HepG2 (cell line): ENCODE measurements at regions not wholly inside any gene's neighbourhood (a gene's known extent, or its start where the extent isn't known, plus 50 kb on each side); places are given as distances from the start of the nearest gene placed in this dataset.

ENCODE experiments used
- ATAC-seq: fragments of 200-7000 bp; cut with Tn5 transposase; 3 replicates; pipeline ENCODE4 v1.9.1; 2020; ENCODE audit warnings: mild to moderate bottlenecking, moderate library complexity
- BruUV-seq: library from RNA; stranded (reverse); fragments of 400-500 nt; replicated peaks from 2 replicates; lab custom pipeline; 2021; lab: Mats Ljungman, UMichigan
- CTCF ChIA-PET: fragments of 300-600 bp; formaldehyde crosslinking; extraction: SDS; loops from one replicate; lab custom pipeline; 2021; ENCODE audit warnings: low total read pairs, inconsistent platforms, low intra/inter-chr PET ratio; lab: Yijun Ruan, JAX
- POLR2A ChIA-PET: fragments of 350-600 bp; sonication (Branson Sonifier 250); formaldehyde crosslinking; loops from one replicate; lab custom pipeline; 2020; ENCODE audit warnings: antibody characterized with exemption, inconsistent platforms; lab: Yijun Ruan, JAX
- DNase-seq: peaks from one replicate; pipeline ENCODE4 v3.0.0-alpha.2; 2015; ENCODE audit warnings: low spot score
- FAIRE-seq: peaks from 3 replicates; lab custom pipeline; 2011; peaks lifted over from hg19 to GRCh38; lab: Jason Lieb, UNC
- H2AFZ ChIP-seq: one replicate; pipeline ENCODE4 v1.6.1; 2011; ENCODE audit warnings: low read length, inconsistent platforms
- H3K27ac ChIP-seq: fragments of 300-600 bp; 3 replicates; pipeline ENCODE4 v1.8.0; 2011; ENCODE audit warnings: mixed run types, mild to moderate bottlenecking, mixed read lengths, low read length, inconsistent platforms; ENCODE audit not compliant: insufficient read depth; ENCODE audit errors: extremely low read length
- H3K27me3 ChIP-seq, 2 experiments: fragments of 200-600 bp in 1 of 2; 2 replicates in 1 of 2; 3 replicates in 1 of 2; pipeline versions ENCODE4 v1.6.0 to v1.8.0; 2011; ENCODE audit warnings: low read length in 2 of 2, mild to moderate bottlenecking in 2 of 2, moderate library complexity in 2 of 2, inconsistent platforms in 1 of 2; ENCODE audit not compliant: insufficient read depth in 2 of 2, control insufficient read depth in 1 of 2
- H3K36me3 ChIP-seq, 2 experiments: fragments of 200-600 bp in 1 of 2; replicated peaks in 1 of 2; 2 replicates in 1 of 2; 3 replicates in 1 of 2; pipeline versions ENCODE4 v1.5.1 to v1.8.0; 2011; ENCODE audit warnings: low read length in 2 of 2, inconsistent platforms in 1 of 2; ENCODE audit not compliant: insufficient read depth in 2 of 2, control insufficient read depth in 1 of 2
- H3K4me1 ChIP-seq: 2 replicates; pipeline ENCODE4 v1.5.1; 2012; ENCODE audit warnings: low read length, inconsistent platforms; ENCODE audit not compliant: insufficient read depth
- H3K4me2 ChIP-seq: 2 replicates; pipeline ENCODE4 v1.6.0; 2011; ENCODE audit warnings: low read depth, low read length, inconsistent platforms
- H3K4me3 ChIP-seq, 3 experiments: fragments of 200-600 bp in 1 of 3; sonication (generic), shearing (Covaris generic) in 1 of 3; replicated peaks in 1 of 3; 2 replicates each; pipeline ENCODE4 v1.5.1; 2011 to 2016; ENCODE audit warnings: low read length in 3 of 3, inconsistent platforms in 2 of 3, low read depth in 2 of 3, mild to moderate bottlenecking in 2 of 3, control low read depth in 1 of 3, mixed read lengths in 1 of 3; ENCODE audit not compliant: insufficient read depth in 1 of 3
- H3K79me2 ChIP-seq: one replicate; pipeline ENCODE4 v1.6.1; 2011; ENCODE audit warnings: low read length, inconsistent platforms; ENCODE audit not compliant: insufficient read depth
- H3K9ac ChIP-seq: 2 replicates; pipeline ENCODE4 v1.6.0; 2011; ENCODE audit warnings: mild to moderate bottlenecking, low read depth, low read length, inconsistent platforms; ENCODE audit not compliant: insufficient read depth
- H3K9me3 ChIP-seq: 2 replicates; pipeline ENCODE4 v1.5.1; 2012; ENCODE audit warnings: mild to moderate bottlenecking, low read length
- H4K20me1 ChIP-seq: 2 replicates; pipeline ENCODE4 v1.6.0; 2011; ENCODE audit warnings: inconsistent platforms, mild to moderate bottlenecking, low read length, moderate library complexity; ENCODE audit not compliant: insufficient read depth
- ZFX ChIP-seq: sonication (generic); formaldehyde crosslinking; IDR thresholded peaks from 2 replicates; pipeline ENCODE4 v1.4.0; 2020; ENCODE audit warnings: mild to moderate bottlenecking, low read depth, missing genetic modification reagents, moderate library complexity
- ZNF589 ChIP-seq: sonication (generic); formaldehyde crosslinking; conservative IDR thresholded peaks from 2 replicates; pipeline ENCODE4 v1.8.0; 2022; ENCODE audit warnings: mild to moderate bottlenecking, moderate library complexity, missing genetic modification reagents
- ZZZ3 ChIP-seq: sonication (generic); formaldehyde crosslinking; IDR thresholded peaks from 2 replicates; pipeline ENCODE4 v1.4.0; 2020; ENCODE audit warnings: missing genetic modification reagents, mild to moderate bottlenecking, borderline replicate concordance
- in situ Hi-C: cut with HindIII; loops from 2 replicates; pipeline ENCODE4 v1.10.0; 2017; ENCODE audit warnings: low pct_unique_long_range_greater_than_20kb; ENCODE audit not compliant: extremely low pct_ligation_motif_present
- intact Hi-C: fragments of 100-400 bp; cut with micrococcal nuclease; formaldehyde crosslinking; loops from one replicate; pipeline ENCODE4 v1.10.0; 2022; ENCODE audit not compliant: unreplicated experiment
- TF ChIP-seq, protein P1 (sequence below), 2 experiments: fragments of 450-650 bp in 1 of 2; sonication (generic) in 1 of 2; formaldehyde crosslinking; IDR thresholded peaks; 2 replicates each; pipeline versions ENCODE4 v1.5.0 to v1.8.0; 2020 to 2022; ENCODE audit warnings: mild to moderate bottlenecking in 1 of 2, missing genetic modification reagents in 1 of 2
- TF ChIP-seq, protein P2 (sequence below), 2 experiments: IDR thresholded peaks; 2 replicates each; pipeline ENCODE4 v1.6.1; 2011 to 2012; ENCODE audit warnings: low read length in 2 of 2, borderline replicate concordance in 1 of 2, low read depth in 1 of 2, mild to moderate bottlenecking in 1 of 2, moderate library complexity in 1 of 2
- TF ChIP-seq, protein P3 (sequence below): IDR thresholded peaks from 2 replicates; pipeline ENCODE4 v1.6.1; 2016; ENCODE audit warnings: low read depth
- TF ChIP-seq, protein P4 (sequence below): sonication (generic); formaldehyde crosslinking; conservative IDR thresholded peaks from 2 replicates; pipeline ENCODE4 v1.8.0; 2022; ENCODE audit warnings: missing genetic modification reagents

DNA sequence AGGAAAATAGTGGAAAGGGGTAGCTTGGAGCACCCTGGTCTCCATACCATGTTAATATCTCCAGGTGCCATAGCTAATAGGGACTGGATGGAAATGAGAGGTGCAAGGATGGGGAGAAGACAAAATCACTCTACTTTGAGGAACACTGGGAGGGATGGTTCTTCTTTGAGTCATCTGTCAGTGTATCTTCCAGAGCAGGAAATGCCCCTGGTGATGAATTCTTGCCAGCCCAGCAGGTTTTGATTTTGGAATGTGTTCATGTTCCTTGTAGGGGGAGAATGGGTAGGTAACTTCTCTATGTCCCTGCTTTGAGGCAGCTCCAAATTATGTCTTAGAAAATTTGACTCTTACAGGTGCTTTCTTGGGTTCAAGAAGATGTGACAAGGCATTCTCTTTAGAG, 177.0 kb upstream of the GLI3 start:
- no TSS peak for BruUV-seq
- Histone ChIP-seq H3K27ac (no peak overlapping the region), H3K9ac (no peak overlapping the region), H3K36me3 (no peaks in the 10 kb centered on the region), H3K4me1 (no peaks in the 10 kb centered on the region), H3K79me2 (no peaks in the 10 kb centered on the region), H3K4me3 (no peak overlapping the region), H3K27me3 (no peaks in the 10 kb centered on the region), H3K4me2 (no peak overlapping the region), H2AFZ (no peak overlapping the region), H3K9me3 (no peaks in the 10 kb centered on the region), H4K20me1 (no peaks in the 10 kb centered on the region)
- POLR2A ChIA-PET = no interaction called here
- no peak for FAIRE-seq
- in situ Hi-C loops (no loop called here), intact Hi-C loops (no loop called here)
- DNase-seq = no peak
- no peak for ATAC-seq
- CTCF ChIA-PET = no interaction called here
- TF ChIP-seq, protein P1, sequence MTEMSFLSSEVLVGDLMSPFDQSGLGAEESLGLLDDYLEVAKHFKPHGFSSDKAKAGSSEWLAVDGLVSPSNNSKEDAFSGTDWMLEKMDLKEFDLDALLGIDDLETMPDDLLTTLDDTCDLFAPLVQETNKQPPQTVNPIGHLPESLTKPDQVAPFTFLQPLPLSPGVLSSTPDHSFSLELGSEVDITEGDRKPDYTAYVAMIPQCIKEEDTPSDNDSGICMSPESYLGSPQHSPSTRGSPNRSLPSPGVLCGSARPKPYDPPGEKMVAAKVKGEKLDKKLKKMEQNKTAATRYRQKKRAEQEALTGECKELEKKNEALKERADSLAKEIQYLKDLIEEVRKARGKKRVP (CRISPR knock-in tag; IDR thresholded peaks at IDR 0.05) = no peak
- TF ChIP-seq, protein P2, sequence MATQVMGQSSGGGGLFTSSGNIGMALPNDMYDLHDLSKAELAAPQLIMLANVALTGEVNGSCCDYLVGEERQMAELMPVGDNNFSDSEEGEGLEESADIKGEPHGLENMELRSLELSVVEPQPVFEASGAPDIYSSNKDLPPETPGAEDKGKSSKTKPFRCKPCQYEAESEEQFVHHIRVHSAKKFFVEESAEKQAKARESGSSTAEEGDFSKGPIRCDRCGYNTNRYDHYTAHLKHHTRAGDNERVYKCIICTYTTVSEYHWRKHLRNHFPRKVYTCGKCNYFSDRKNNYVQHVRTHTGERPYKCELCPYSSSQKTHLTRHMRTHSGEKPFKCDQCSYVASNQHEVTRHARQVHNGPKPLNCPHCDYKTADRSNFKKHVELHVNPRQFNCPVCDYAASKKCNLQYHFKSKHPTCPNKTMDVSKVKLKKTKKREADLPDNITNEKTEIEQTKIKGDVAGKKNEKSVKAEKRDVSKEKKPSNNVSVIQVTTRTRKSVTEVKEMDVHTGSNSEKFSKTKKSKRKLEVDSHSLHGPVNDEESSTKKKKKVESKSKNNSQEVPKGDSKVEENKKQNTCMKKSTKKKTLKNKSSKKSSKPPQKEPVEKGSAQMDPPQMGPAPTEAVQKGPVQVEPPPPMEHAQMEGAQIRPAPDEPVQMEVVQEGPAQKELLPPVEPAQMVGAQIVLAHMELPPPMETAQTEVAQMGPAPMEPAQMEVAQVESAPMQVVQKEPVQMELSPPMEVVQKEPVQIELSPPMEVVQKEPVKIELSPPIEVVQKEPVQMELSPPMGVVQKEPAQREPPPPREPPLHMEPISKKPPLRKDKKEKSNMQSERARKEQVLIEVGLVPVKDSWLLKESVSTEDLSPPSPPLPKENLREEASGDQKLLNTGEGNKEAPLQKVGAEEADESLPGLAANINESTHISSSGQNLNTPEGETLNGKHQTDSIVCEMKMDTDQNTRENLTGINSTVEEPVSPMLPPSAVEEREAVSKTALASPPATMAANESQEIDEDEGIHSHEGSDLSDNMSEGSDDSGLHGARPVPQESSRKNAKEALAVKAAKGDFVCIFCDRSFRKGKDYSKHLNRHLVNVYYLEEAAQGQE (IDR thresholded peaks at IDR 0.05; ENCODE audit: borderline replicate concordance in 1 of 2, low read depth in 1 of 2, low read length in 2 of 2) = no peak
- TF ChIP-seq ZZZ3 (no peak), ZFX (no peak), ZNF589 (CRISPR knock-in tag) (no peak)
- TF ChIP-seq, protein P3, sequence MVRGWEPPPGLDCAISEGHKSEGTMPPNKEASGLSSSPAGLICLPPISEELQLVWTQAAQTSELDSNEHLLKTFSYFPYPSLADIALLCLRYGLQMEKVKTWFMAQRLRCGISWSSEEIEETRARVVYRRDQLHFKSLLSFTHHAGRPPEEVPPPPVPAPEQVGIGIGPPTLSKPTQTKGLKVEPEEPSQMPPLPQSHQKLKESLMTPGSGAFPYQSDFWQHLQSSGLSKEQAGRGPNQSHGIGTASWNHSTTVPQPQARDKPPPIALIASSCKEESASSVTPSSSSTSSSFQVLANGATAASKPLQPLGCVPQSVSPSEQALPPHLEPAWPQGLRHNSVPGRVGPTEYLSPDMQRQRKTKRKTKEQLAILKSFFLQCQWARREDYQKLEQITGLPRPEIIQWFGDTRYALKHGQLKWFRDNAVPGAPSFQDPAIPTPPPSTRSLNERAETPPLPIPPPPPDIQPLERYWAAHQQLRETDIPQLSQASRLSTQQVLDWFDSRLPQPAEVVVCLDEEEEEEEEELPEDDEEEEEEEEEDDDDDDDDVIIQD (CRISPR knock-in tag) = no peak
- TF ChIP-seq, protein P4, sequence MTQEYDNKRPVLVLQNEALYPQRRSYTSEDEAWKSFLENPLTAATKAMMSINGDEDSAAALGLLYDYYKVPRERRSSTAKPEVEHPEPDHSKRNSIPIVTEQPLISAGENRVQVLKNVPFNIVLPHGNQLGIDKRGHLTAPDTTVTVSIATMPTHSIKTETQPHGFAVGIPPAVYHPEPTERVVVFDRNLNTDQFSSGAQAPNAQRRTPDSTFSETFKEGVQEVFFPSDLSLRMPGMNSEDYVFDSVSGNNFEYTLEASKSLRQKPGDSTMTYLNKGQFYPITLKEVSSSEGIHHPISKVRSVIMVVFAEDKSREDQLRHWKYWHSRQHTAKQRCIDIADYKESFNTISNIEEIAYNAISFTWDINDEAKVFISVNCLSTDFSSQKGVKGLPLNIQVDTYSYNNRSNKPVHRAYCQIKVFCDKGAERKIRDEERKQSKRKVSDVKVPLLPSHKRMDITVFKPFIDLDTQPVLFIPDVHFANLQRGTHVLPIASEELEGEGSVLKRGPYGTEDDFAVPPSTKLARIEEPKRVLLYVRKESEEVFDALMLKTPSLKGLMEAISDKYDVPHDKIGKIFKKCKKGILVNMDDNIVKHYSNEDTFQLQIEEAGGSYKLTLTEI = no peak
